NCI-H345 treated with DMSO at 0.1 percent for 48 hours (cell line): ENCODE measurements at regions not wholly inside any gene's neighbourhood (a gene's known extent, or its start where the extent isn't known, plus 50 kb on each side); places are given as distances from the start of the nearest gene placed in this dataset.

ENCODE experiments used
- DNase-seq: peaks from one replicate; lab custom pipeline; 2025; ENCODE audit not compliant: unreplicated experiment; lab: John Stamatoyannopoulos, UW

DNA sequence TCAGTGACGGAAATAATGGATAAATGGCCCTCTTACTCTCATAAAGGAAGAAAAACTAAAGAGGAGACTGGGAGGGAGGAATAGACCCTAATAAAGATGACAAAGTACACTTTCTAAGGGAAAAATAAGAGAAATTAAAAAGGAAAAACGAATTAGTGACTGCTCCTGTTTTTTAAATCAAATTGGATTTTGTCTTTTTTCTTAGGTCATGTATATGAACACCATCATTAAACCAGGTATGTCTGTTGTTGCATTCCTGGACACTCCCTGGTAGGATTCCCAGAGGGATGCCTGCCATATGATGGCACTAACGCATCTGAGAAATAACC lies 59.4 kb upstream of the BTN3A2 start:
- no peak for DNase-seq

GRCh38 chr6:26306232-26306631 lies 58.8 kb upstream of the BTN3A2 start:
- no peak for DNase-seq

DNA sequence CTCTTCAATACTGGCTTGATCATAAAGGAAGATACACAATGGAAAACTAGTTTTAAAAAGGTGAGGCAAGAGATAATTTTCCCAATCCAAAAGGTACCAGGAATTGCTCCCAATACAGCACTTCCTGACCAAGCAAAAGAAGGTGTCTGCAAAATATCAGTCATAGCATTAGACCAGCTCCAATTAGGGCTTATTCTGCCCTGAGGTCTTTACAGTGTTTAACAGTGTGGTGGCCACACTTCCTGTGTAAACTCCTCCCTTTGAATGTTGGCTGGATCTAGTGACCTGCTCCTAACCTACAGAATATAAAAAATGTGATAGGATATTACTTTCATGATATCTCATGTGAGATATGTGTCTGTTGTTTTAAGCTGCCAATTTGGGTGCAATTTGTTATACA lies 57.1 kb upstream of the BTN3A2 start:
- DNase-seq, result no peak

GRCh38 chr6:26309731-26310142 lies 55.3 kb upstream of the BTN3A2 start:
- DNase-seq, result no peak

- no peak for DNase-seq
Observed at GRCh38 chr6:26311012-26311384, 54.0 kb upstream of the BTN3A2 start.

- DNase-seq, result peak; percentile 66
Observed at GRCh38 chr6:26311385-26312095, 53.5 kb upstream of the BTN3A2 start.

- DNase-seq, result no peak
Observed at GRCh38 chr6:26312096-26312463, 52.9 kb upstream of the BTN3A2 start.

DNA sequence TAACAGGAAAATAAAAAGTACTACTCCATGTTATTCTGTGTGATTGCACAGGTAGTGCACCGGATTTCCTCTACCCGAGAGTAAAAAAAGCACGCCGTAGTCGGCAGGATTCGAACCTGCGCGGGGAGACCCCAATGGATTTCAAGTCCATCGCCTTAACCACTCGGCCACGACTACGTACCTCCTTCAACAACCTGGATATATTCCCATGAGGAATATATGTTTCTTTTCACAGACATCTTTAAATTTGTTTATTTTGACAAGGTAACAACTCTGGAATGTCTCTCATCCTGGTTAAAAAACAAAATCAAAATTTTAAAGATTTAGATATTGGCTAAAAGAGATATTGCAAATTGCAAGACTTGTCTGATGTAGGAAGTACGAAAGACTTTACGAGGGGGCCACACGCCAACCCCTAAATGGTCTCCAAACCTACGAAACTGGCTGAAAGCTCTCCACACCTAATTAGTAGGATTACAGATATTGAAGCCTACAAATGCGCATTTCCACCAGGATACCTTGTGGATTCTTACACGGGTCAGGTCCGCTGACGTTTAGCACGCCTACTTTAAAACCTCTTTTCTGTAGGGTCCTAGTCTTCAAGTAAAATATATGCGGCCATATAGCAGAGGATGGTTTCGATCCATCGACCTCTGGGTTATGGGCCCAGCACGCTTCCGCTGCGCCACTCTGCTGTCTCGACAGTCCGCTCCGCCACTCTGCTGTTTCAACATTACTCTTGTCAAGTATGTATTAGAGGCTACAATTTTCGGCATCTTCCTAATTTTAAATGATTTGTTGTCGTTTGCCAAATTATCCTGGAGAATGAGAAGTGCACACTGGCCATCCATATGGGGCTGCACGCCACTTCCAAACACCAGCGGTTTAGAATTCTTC lies 52.2 kb upstream of the BTN3A2 start:
- peak; percentile 76 for DNase-seq
